MM.1S (cell line): ENCODE measurements at regions not wholly inside any gene's neighbourhood (a gene's known extent, or its start where the extent isn't known, plus 50 kb on each side); places are given as distances from the start of the nearest gene placed in this dataset.

Experiments
- DNase-seq: peaks from one replicate; pipeline ENCODE4 v3.0.0-alpha.2; 2015
- H2AFZ ChIP-seq: fragments of 300-600 bp; sonication (generic); 2 replicates; pipeline ENCODE4 v1.6.0; 2016; ENCODE audit warnings: antibody characterized with exemption, low read length
- H3F3A ChIP-seq: fragments of 300-600 bp; sonication (generic); 2 replicates; pipeline ENCODE4 v1.6.1; 2016; ENCODE audit warnings: mild to moderate bottlenecking, antibody characterized with exemption, low read length, moderate library complexity, mixed read lengths; ENCODE audit not compliant: insufficient read depth
- H3K27ac ChIP-seq: fragments of 300-600 bp; sonication (generic); 2 replicates; pipeline ENCODE4 v1.5.1; 2016; ENCODE audit warnings: mild to moderate bottlenecking, low read length
- H3K27me3 ChIP-seq: fragments of 300-600 bp; sonication (generic); replicated peaks from 2 replicates; pipeline ENCODE4 v1.6.0; 2016; ENCODE audit warnings: low read length; ENCODE audit not compliant: insufficient read depth
- H3K36me3 ChIP-seq: fragments of 300-600 bp; sonication (generic); replicated peaks from 2 replicates; pipeline ENCODE4 v1.6.1; 2016; ENCODE audit warnings: mild to moderate bottlenecking, low read length, mixed read lengths; ENCODE audit not compliant: insufficient read depth
- H3K4me1 ChIP-seq: fragments of 300-600 bp; sonication (generic); 2 replicates; pipeline ENCODE4 v1.6.1; 2016; ENCODE audit warnings: low read length, mixed read lengths
- H3K4me2 ChIP-seq: fragments of 300-600 bp; sonication (generic); 2 replicates; pipeline ENCODE4 v1.6.0; 2016; ENCODE audit warnings: low read depth, low read length
- H3K4me3 ChIP-seq: fragments of 300-600 bp; sonication (generic); 2 replicates; pipeline ENCODE4 v1.5.1; 2016; ENCODE audit warnings: low read length, mixed read lengths
- H3K79me2 ChIP-seq: fragments of 300-600 bp; sonication (generic); 2 replicates; pipeline ENCODE4 v1.6.1; 2016; ENCODE audit warnings: mixed run types, low read length, mixed read lengths
- H3K9ac ChIP-seq: fragments of 300-600 bp; sonication (generic); 2 replicates; pipeline ENCODE4 v1.6.1; 2016; ENCODE audit warnings: low read length, mixed read lengths
- H3K9me2 ChIP-seq: fragments of 300-600 bp; sonication (generic); replicated peaks from 2 replicates; pipeline ENCODE4 v1.6.1; 2016; ENCODE audit warnings: mild to moderate bottlenecking, low read length, mixed read lengths; ENCODE audit not compliant: insufficient read depth
- H3K9me3 ChIP-seq: fragments of 300-600 bp; sonication (generic); replicated peaks from 2 replicates; pipeline ENCODE4 v1.6.1; 2016; ENCODE audit warnings: mild to moderate bottlenecking, low read length, mixed read lengths; ENCODE audit not compliant: insufficient read depth
- H4K20me1 ChIP-seq: fragments of 300-600 bp; sonication (generic); 2 replicates; pipeline ENCODE4 v1.6.1; 2016; ENCODE audit warnings: mild to moderate bottlenecking, low read length, moderate library complexity, mixed read lengths; ENCODE audit not compliant: insufficient read depth
- EZH2 ChIP-seq: fragments of 300-600 bp; sonication (generic); optimal IDR thresholded peaks from 2 replicates; pipeline ENCODE3; 2017; ENCODE audit warnings: low read depth, mild to moderate bottlenecking, antibody characterized with exemption, low read length, mixed read lengths
- EZH2phosphoT487 ChIP-seq: fragments of 300-600 bp; sonication (generic); IDR thresholded peaks from 2 replicates; pipeline ENCODE4 v1.6.1; 2018; ENCODE audit warnings: antibody characterized with exemption, low read length
- TF ChIP-seq, protein P1 (sequence below): fragments of 300-600 bp; sonication (generic); IDR thresholded peaks from 2 replicates; pipeline ENCODE4 v1.5.1; 2016; ENCODE audit warnings: antibody characterized with exemption, low read length, mixed read lengths

DNA sequence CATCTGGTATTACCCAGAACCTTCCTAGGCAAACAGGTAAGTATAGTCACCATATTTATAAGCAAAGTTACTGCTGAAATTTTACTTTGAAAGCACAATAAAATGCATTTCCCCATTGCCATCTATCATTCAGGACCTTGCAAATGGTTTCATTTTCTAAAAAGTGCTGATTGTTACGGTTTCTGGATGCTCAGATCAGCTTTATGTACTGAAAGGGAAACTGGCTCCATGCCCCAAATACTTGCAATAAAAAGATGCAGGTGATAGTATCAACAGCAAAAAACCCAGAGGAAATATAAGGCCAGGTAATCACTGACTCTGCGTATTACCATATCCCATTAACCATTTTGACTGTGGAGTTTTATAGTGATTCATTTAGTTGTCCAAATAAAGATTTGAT lies 1150.7 kb upstream of the CRIM1 start:
- H3K4me3 ChIP-seq, result peak overlapping the region; percentile 33; the same call in 1 of the 2 replicates
- H4K20me1 ChIP-seq, result no peaks in the 10 kb centered on the region
- H3K79me2 ChIP-seq, result no peaks in the 10 kb centered on the region
- no peaks in the 10 kb centered on the region for H3K36me3 ChIP-seq
- peak overlapping the region; percentile 79 for H3K4me2 ChIP-seq
- H2AFZ ChIP-seq, result peak overlapping the region; percentile 91
- H3K4me1 ChIP-seq, result peaks cover 22% of the 10 kb centered on the region
- no peaks in the 10 kb centered on the region for H3K27me3 ChIP-seq
- no peaks in the 10 kb centered on the region for H3K9me3 ChIP-seq
- TF ChIP-seq, protein P1, sequence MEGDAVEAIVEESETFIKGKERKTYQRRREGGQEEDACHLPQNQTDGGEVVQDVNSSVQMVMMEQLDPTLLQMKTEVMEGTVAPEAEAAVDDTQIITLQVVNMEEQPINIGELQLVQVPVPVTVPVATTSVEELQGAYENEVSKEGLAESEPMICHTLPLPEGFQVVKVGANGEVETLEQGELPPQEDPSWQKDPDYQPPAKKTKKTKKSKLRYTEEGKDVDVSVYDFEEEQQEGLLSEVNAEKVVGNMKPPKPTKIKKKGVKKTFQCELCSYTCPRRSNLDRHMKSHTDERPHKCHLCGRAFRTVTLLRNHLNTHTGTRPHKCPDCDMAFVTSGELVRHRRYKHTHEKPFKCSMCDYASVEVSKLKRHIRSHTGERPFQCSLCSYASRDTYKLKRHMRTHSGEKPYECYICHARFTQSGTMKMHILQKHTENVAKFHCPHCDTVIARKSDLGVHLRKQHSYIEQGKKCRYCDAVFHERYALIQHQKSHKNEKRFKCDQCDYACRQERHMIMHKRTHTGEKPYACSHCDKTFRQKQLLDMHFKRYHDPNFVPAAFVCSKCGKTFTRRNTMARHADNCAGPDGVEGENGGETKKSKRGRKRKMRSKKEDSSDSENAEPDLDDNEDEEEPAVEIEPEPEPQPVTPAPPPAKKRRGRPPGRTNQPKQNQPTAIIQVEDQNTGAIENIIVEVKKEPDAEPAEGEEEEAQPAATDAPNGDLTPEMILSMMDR, result no peak
- no peak for TF ChIP-seq EZH2
- TF ChIP-seq EZH2phosphoT487, result no peak
- no peaks in the 10 kb centered on the region for H3K9me2 ChIP-seq
- H3F3A ChIP-seq, result peaks cover 13% of the 10 kb centered on the region
- peak; percentile 93 for DNase-seq
- no peak overlapping the region; the same call in 1 of the 2 replicates for H3K9ac ChIP-seq
- peak overlapping the region; percentile 78 for H3K27ac ChIP-seq

DNA sequence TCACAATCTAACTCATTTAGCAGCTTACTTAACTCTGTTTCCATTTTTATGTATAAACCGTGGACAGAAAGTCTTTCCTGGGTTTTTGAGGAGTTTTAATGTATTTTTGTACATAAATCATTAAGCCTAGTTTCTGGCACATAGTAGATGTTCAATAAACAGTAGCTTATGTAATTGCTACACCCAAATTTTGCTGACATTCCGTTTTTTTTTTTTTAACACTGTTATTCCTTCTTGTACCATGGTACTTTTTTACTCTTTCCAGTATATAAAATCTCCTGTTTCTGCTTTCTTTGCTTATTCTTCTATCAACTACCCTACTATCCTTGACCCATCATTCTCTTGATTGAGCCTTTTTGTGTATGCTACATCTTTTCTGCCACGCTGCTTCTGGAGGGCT lies 1151.3 kb upstream of the CRIM1 start:
- Histone ChIP-seq H3K27ac (peak overlapping the region; percentile 78), H3K79me2 (no peaks in the 10 kb centered on the region), H3K9me2 (no peaks in the 10 kb centered on the region), H3K27me3 (no peaks in the 10 kb centered on the region), H3K9me3 (no peaks in the 10 kb centered on the region), H3K4me2 (peak overlapping the region; percentile 79), H3F3A (peaks cover 13% of the 10 kb centered on the region), H3K9ac (no peak overlapping the region; the same call in 1 of the 2 replicates), H2AFZ (peak overlapping the region; percentile 91), H3K36me3 (no peaks in the 10 kb centered on the region), H4K20me1 (no peaks in the 10 kb centered on the region), H3K4me1 (peaks cover 22% of the 10 kb centered on the region), H3K4me3 (peak overlapping the region; percentile 33; the same call in 1 of the 2 replicates)
- DNase-seq, result no peak
- TF ChIP-seq, protein P1, result no peak
- TF ChIP-seq EZH2 (no peak), EZH2phosphoT487 (no peak)

DNA sequence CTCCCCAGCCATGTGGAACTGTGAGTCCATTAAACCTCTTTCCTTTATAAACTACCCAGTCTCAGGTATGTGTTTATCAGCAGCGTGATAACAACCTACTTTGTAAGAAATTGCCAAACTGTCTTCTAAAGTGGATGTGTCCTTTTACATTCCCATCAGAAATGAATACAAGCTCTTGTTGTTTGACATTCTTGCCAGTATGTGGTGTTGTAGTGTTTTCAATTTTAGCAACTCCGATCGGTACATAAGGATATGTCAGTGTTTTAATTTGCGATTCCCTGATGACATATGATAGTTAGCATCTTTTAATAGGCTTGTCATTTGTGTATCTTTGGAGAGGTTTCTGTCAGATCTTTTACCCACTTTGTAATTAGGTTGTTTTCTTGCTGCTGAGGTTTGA lies 1156.3 kb upstream of the CRIM1 start:
- Histone ChIP-seq H3K27ac (no peak overlapping the region), H3K4me1 (peaks cover 4% of the 10 kb centered on the region), H3K9me3 (no peaks in the 10 kb centered on the region), H3K27me3 (no peaks in the 10 kb centered on the region), H2AFZ (no peak overlapping the region), H3F3A (0 out of 2 replicates have a peak, but pooled peaks cover 2% of the 10 kb centered on the region), H3K79me2 (no peaks in the 10 kb centered on the region), H3K9me2 (no peaks in the 10 kb centered on the region), H4K20me1 (no peaks in the 10 kb centered on the region), H3K36me3 (no peaks in the 10 kb centered on the region), H3K4me3 (no peak overlapping the region), H3K9ac (no peak overlapping the region), H3K4me2 (no peak overlapping the region)
- DNase-seq, result no peak
- TF ChIP-seq, protein P1, result no peak
- TF ChIP-seq EZH2phosphoT487 (no peak), EZH2 (no peak)
